ENCODE measurements at regions not wholly inside any gene's neighbourhood (a gene's known extent, or its start where the extent isn't known, plus 50 kb on each side); places are given as distances from the start of the nearest gene placed in this dataset.

GRCh38 chr1:37284053-37284452 lies 190.3 kb upstream of the ZC3H12A start:
- no peak for DNase-seq

GRCh38 chr1:37286881-37287280 lies 187.5 kb upstream of the ZC3H12A start:
- DNase-seq, result no peak

DNA sequence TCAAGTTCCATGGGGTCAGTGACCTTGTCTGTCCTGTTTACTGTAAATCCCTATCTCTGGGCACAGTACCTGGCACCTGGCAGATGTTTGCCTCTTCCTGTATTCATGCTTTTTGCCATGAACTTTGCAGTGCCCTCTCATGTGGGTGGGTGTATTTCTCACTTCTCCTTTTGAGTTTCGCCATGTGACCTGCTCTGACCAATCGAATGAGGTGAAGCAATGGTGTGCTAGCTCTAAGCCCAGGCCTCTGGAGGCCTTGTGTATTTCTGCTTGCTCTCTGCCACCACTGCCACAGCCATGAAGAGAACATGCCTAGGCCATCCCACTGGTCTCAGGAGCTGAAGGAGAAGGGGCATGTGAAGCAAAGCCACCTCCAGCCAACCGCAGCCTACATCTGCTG lies 185.5 kb upstream of the ZC3H12A start:
- DNase-seq, result no peak

- DNase-seq, result no peak
Measured at GRCh38 chr1:37290718-37291117, 183.7 kb upstream of the ZC3H12A start.

GRCh38 chr1:37292789-37293188 lies 181.6 kb upstream of the ZC3H12A start:
- no peak for DNase-seq

DNA sequence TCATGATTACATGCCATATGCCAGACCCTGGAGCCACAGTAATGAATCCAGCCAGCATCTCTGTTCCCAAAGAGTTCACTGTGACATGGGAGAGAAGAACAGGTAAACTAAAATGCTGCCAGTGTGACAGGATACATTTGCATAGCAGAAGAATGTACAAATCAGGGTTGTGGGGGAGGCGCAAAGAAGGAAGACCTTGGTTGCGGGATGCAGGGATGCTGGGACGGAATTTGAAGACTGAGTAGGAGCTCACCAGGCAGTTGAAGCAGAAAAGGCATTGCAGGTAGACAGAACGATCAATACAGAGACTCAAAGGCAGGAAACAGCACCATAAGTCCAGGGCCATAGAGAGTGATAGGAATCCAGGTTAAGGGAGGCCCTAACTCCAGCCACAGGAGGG lies 180.3 kb upstream of the ZC3H12A start:
- no peak for DNase-seq

GRCh38 chr1:37294529-37294928 lies 179.9 kb upstream of the ZC3H12A start:
- no peak for DNase-seq

- no peak for DNase-seq
Measured at GRCh38 chr1:37298769-37299168, 175.6 kb upstream of the ZC3H12A start.

DNA sequence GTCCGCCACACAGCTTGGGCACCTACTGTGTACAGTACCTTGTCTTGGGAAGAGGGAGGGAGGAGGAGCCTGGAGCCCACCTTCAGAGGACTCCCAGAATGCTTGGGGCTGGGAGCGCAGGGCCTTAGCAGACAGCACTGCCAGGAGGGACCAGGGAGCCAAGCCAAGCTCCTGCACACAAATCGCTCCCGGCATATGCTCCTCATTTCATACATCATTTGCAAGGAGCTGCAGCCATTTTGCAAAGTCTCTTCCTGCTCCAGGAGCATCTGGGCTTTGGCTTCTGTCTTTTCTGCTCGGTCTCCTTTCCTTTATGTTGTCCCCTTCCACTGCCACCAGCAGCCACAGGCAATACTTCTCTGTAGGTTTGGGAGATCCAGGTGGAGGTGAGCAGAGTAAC lies 175.2 kb upstream of the ZC3H12A start:
- no peak for DNase-seq

DNA sequence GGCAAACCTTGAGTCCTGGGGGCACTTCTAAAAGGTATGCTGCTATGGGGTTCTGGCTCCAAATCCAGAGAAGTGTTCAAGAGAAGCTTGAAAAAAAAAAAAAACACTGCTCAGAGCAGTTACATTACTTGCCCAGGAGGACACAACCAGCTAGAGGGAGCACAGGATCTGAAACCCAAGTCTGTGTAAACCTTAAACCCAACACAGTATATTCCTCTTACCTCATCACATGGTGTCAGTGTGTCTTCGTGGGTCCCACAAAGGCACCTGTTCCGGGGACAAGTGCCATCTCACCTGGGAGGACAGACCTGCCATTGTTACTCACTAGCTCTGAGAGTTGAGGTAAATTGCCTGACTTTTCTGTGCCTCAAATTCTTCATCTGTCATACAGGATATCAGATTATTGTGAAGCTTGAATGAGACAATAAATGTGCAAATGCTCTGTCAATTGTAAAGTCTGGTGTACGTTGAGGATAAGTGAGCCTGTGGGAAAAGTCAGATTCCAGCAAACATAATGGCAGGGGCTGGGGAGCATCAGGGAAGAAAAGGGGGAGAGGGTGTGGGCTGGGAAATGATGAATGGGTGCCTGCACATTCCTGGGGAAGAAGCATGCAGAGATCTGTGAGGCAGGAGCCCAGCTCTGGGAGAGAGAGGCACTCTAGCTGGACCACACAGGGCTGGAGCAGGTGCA lies 170.4 kb upstream of the ZC3H12A start:
- no peak for DNase-seq

GRCh38 chr1:37305108-37305507 lies 169.3 kb upstream of the ZC3H12A start:
- DNase-seq, result no peak

GRCh38 chr1:37305841-37306240 lies 168.5 kb upstream of the ZC3H12A start:
- no peak for DNase-seq

GRCh38 chr1:37306461-37306860 lies 167.9 kb upstream of the ZC3H12A start:
- peak; percentile 25 for DNase-seq

- DNase-seq, result no peak
Measured at GRCh38 chr1:37306871-37307270, 167.5 kb upstream of the ZC3H12A start.

- no peak for DNase-seq
Measured at GRCh38 chr1:37308031-37308960, 166.1 kb upstream of the ZC3H12A start.

DNA sequence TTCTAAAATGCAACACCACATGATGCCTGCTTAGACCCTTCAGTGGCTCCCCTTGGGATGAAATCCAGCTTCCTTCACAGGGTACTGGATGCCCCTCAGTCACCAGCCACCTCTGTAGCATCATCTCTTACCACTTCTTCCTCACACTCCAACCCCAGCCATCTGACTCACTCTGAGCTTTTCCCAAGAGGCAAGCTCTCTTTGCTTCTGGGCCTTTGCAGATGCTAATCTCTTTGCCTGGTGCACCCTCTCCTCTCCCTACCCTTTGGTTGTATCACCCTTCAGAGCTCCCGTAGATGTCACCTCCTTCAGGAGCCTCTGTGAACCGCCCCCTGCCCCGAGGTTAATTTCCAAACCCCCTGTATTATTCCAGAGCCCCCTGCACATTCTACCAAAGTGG lies 164.8 kb upstream of the ZC3H12A start:
- DNase-seq, result no peak

- no peak for DNase-seq
Measured at GRCh38 chr1:37310064-37310463, 164.3 kb upstream of the ZC3H12A start.

GRCh38 chr1:37315371-37315846 lies 159.0 kb upstream of the ZC3H12A start:
- no peak for DNase-seq

DNA sequence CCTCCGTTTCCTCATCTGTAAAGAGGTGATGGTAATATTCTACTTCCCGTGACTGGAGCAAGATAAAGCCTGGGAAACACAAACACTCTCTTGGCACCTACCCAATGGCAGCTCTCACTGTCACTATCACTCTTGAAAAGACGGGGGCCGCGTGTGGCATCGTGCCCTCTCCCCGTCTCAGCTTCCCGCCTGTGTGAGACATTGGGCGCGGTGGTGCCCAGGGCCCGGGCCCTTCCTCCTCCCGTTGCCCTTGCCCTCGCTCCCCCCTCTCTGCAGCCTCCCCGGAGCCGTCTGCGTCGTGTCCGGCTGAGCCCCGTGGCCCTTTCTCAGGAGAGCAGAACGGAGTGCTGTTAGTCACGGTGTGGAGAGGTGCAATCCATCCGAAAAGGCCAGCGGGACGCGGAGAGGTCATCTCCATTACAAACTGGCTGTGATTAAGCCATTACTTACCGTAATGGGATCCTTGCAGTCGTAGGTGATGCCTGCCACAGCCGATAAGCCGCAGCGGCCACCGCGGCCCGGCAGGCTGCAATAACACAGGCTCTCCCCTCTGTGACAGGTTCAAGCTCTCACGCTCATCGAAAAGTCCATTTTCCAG lies 156.4 kb upstream of the ZC3H12A start:
- DNase-seq, result no peak

- DNase-seq, result no peak
Measured at GRCh38 chr1:37318490-37318889, 155.9 kb upstream of the ZC3H12A start.

GRCh38 chr1:37319284-37319683 lies 155.1 kb upstream of the ZC3H12A start:
- no peak for DNase-seq

GRCh38 chr1:37323486-37324377 lies 150.6 kb upstream of the ZC3H12A start:
- DNase-seq, result no peak

- no peak for DNase-seq
Measured at GRCh38 chr1:37325010-37325409, 149.4 kb upstream of the ZC3H12A start.

Data from NCI-H446 treated with DMSO at 0.1 percent for 48 hours (cell line).